Endothelial cell of umbilical vein (primary cell): ENCODE measurements at regions not wholly inside any gene's neighbourhood (a gene's known extent, or its start where the extent isn't known, plus 50 kb on each side); places are given as distances from the start of the nearest gene placed in this dataset.

Source experiments
- BruUV-seq: library from RNA; stranded (reverse); fragments of 400-500 nt; replicated peaks from 2 replicates; lab custom pipeline; 2021; lab: Mats Ljungman, UMichigan
- CTCF ChIA-PET: fragments of 300-600, 350-600 bp; sonication (Branson Sonifier 250); formaldehyde crosslinking; loops from one replicate; lab custom pipeline; 2021; ENCODE audit warnings: antibody characterized with exemption, inconsistent platforms; lab: Charles Lee
- POLR2A ChIA-PET: fragments of 300-600, 350-600 bp; sonication (Branson Sonifier 250); formaldehyde crosslinking; loops from one replicate; lab custom pipeline; 2021; ENCODE audit warnings: antibody characterized with exemption, inconsistent platforms; lab: Charles Lee
- DNase-seq: peaks from one replicate; pipeline ENCODE4 v3.0.0-alpha.2; 2011; ENCODE audit warnings: low read depth, low spot score
- FAIRE-seq: peaks from 2 replicates; lab custom pipeline; 2011; peaks lifted over from hg19 to GRCh38; lab: Jason Lieb, UNC
- H2AFZ ChIP-seq: 2 replicates; pipeline ENCODE4 v1.6.0; 2012; ENCODE audit warnings: low read depth, low read length, control low read depth, inconsistent platforms
- H3K27ac ChIP-seq: 2 replicates; pipeline ENCODE4 v1.5.1; 2011; ENCODE audit warnings: low read depth, mild to moderate bottlenecking, control low read depth, low read length, moderate library complexity; ENCODE audit not compliant: insufficient read depth
- H3K27me3 ChIP-seq, 2 experiments: 2 replicates each; pipeline versions ENCODE4 v1.6.0 to v1.6.1; 2011; ENCODE audit warnings: low read length in 2 of 2, mixed read lengths in 1 of 2; ENCODE audit not compliant: control insufficient read depth in 2 of 2, insufficient read depth in 2 of 2
- H3K36me3 ChIP-seq, 2 experiments: 2 replicates in 1 of 2; 3 replicates in 1 of 2; pipeline ENCODE4 v1.5.1; 2011; ENCODE audit warnings: low read length in 2 of 2, mild to moderate bottlenecking in 1 of 2, moderate library complexity in 1 of 2; ENCODE audit not compliant: control insufficient read depth in 2 of 2, insufficient read depth in 2 of 2; ENCODE audit errors: extremely low read depth in 1 of 2
- H3K4me1 ChIP-seq: 3 replicates; pipeline ENCODE4 v1.5.1; 2011; ENCODE audit warnings: mild to moderate bottlenecking, low read length; ENCODE audit not compliant: control insufficient read depth, insufficient read depth; ENCODE audit errors: extremely low read depth
- H3K4me2 ChIP-seq: 2 replicates; pipeline ENCODE4 v1.6.1; 2011; ENCODE audit warnings: low read length, control low read depth, mixed read lengths; ENCODE audit not compliant: insufficient read depth
- H3K4me3 ChIP-seq, 3 experiments: fragments of 200-600 bp in 1 of 3; sonication (generic), shearing (Covaris generic) in 1 of 3; replicated peaks in 1 of 3; 2 replicates each; pipeline ENCODE4 v1.5.1; 2011 to 2016; ENCODE audit warnings: control low read depth in 3 of 3, low read length in 3 of 3, mild to moderate bottlenecking in 2 of 3, inconsistent platforms in 1 of 3, low read depth in 1 of 3, moderate library complexity in 1 of 3; ENCODE audit not compliant: insufficient read depth in 1 of 3
- H3K79me2 ChIP-seq: 2 replicates; pipeline ENCODE4 v1.6.0; 2012; ENCODE audit warnings: low read length, inconsistent platforms; ENCODE audit not compliant: control insufficient read depth, insufficient read depth
- H3K9ac ChIP-seq: replicated peaks from 2 replicates; pipeline ENCODE3; 2011; ENCODE audit warnings: low read length, control low read depth; ENCODE audit not compliant: insufficient read depth; ENCODE audit errors: extremely low read depth
- H3K9me1 ChIP-seq: replicated peaks from 3 replicates; pipeline ENCODE4 v1.6.0; 2011; ENCODE audit warnings: mild to moderate bottlenecking, low read length; ENCODE audit not compliant: control insufficient read depth, insufficient read depth; ENCODE audit errors: extremely low read depth
- H3K9me3 ChIP-seq: replicated peaks from 2 replicates; pipeline ENCODE4 v1.5.1; 2012; ENCODE audit warnings: low read length, inconsistent platforms; ENCODE audit not compliant: control insufficient read depth, insufficient read depth
- H4K20me1 ChIP-seq: replicated peaks from 2 replicates; pipeline ENCODE3; 2011; ENCODE audit warnings: mild to moderate bottlenecking, low read length; ENCODE audit not compliant: control insufficient read depth, insufficient read depth; ENCODE audit errors: extremely low read depth
- EZH2 ChIP-seq: IDR thresholded peaks from 2 replicates; pipeline ENCODE4 v1.6.1; 2012; ENCODE audit warnings: borderline replicate concordance, low read depth, mild to moderate bottlenecking, moderate library complexity, low read length, inconsistent platforms; ENCODE audit not compliant: severe bottlenecking
- FOS ChIP-seq: IDR thresholded peaks from 2 replicates; pipeline ENCODE4 v1.6.1; 2011; ENCODE audit warnings: mild to moderate bottlenecking, low read length, moderate library complexity, borderline replicate concordance; ENCODE audit not compliant: insufficient read depth
- GATA2 ChIP-seq: IDR thresholded peaks from 2 replicates; pipeline ENCODE4 v1.7.0; 2011; ENCODE audit warnings: low read depth, mild to moderate bottlenecking, moderate library complexity, mixed read lengths, low read length; ENCODE audit not compliant: insufficient read length, insufficient read depth
- JUN ChIP-seq: IDR thresholded peaks from 2 replicates; pipeline ENCODE4 v1.6.1; 2011; ENCODE audit warnings: borderline replicate concordance, low read depth; ENCODE audit not compliant: insufficient read length, insufficient read depth
- MYC ChIP-seq: IDR thresholded peaks from one replicate; pipeline ENCODE4 v1.6.1; 2011; ENCODE audit warnings: mild to moderate bottlenecking, low read depth, low read length
- POLR2A ChIP-seq: IDR thresholded peaks from 2 replicates; pipeline ENCODE4 v1.6.1; 2012; ENCODE audit warnings: low read depth, mild to moderate bottlenecking, control low read depth, low read length
- POLR2AphosphoS5 ChIP-seq: IDR thresholded peaks from 2 replicates; pipeline ENCODE4 v1.6.1; 2012; ENCODE audit warnings: low read depth, mild to moderate bottlenecking, control low read depth, low read length, moderate library complexity; ENCODE audit not compliant: insufficient read depth
- dilution Hi-C: fragments of 300-500 bp; cut with MboI; formaldehyde crosslinking; loops from one replicate; pipeline ENCODE4 v1.15.0; 2019; ENCODE audit warnings: low sequenced_read_pairs; ENCODE audit not compliant: extremely low pct_ligation_motif_present
- intact Hi-C: fragments of 100-400 bp; cut with micrococcal nuclease; formaldehyde crosslinking; loops from one replicate; pipeline ENCODE4 v1.10.0; 2022
- TF ChIP-seq, protein P1 (sequence below): IDR thresholded peaks from 2 replicates; pipeline ENCODE4 v1.6.1; 2011; ENCODE audit not compliant: insufficient read depth, insufficient read length
- TF ChIP-seq, protein P2 (sequence below), 2 donors: IDR thresholded peaks; 1 replicate in 1 of 2; 2 replicates in 1 of 2; pipeline ENCODE4 v1.5.1; 2011; ENCODE audit warnings: low read length in 2 of 2, mild to moderate bottlenecking in 2 of 2, moderate library complexity in 2 of 2, control low read depth in 1 of 2, inconsistent platforms in 1 of 2, low read depth in 1 of 2; ENCODE audit not compliant: insufficient read depth in 1 of 2; ENCODE audit errors: extremely low read depth in 1 of 2

DNA sequence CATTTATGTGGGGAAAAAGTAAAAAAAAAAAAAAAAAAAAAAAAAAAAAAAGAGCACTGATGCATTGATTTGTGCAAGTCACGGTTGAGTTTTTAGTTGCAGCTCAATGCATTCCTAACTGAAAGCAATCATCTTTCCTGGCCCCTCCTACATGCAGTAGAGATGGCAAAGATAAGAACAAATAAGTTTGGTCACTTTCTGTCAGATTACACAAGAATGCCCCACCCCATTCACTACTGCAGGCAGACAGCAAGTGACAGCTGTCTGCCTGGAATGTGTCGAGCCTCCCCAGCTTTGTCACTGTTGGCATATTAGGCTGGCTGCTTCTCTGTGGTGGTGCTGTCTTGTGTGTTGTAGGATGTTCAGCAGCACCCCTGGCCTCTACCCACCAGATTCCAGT lies 243.5 kb downstream of the FOXL1 start:
- H3K4me1 ChIP-seq: peaks cover 48% of the 10 kb centered on the region
- BruUV-seq: no TSS peak
- ChIA-PET CTCF (interaction anchor here (1.1 kb wide), 1 partner anchor 10 kb away, joined by 3 read pairs; no protein-coding TSS in a partner anchor), POLR2A (no interaction called here)
- no peaks in the 10 kb centered on the region for H4K20me1 ChIP-seq
- H3K27me3 ChIP-seq: no peaks in the 10 kb centered on the region
- no peak overlapping the region for H3K27ac ChIP-seq
- H3K4me2 ChIP-seq: no peak overlapping the region
- no peak for DNase-seq
- dilution Hi-C loops: no loop called here
- no peak overlapping the region for H3K4me3 ChIP-seq
- H3K36me3 ChIP-seq: no peaks in the 10 kb centered on the region
- no peaks in the 10 kb centered on the region for H3K79me2 ChIP-seq
- no peaks in the 10 kb centered on the region for H3K9me3 ChIP-seq
- intact Hi-C loops: loop anchor here (5.0 kb wide), 1 partner anchor 60 kb away; no protein-coding TSS in a partner anchor
- no peak overlapping the region for H2AFZ ChIP-seq
- no peaks in the 10 kb centered on the region for H3K9me1 ChIP-seq
- H3K9ac ChIP-seq: no peak overlapping the region
- TF ChIP-seq GATA2: no peak
- TF ChIP-seq, protein P1, sequence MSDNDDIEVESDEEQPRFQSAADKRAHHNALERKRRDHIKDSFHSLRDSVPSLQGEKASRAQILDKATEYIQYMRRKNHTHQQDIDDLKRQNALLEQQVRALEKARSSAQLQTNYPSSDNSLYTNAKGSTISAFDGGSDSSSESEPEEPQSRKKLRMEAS: no peak
- no peak for TF ChIP-seq MYC
- no peak for TF ChIP-seq FOS
- TF ChIP-seq, protein P2, sequence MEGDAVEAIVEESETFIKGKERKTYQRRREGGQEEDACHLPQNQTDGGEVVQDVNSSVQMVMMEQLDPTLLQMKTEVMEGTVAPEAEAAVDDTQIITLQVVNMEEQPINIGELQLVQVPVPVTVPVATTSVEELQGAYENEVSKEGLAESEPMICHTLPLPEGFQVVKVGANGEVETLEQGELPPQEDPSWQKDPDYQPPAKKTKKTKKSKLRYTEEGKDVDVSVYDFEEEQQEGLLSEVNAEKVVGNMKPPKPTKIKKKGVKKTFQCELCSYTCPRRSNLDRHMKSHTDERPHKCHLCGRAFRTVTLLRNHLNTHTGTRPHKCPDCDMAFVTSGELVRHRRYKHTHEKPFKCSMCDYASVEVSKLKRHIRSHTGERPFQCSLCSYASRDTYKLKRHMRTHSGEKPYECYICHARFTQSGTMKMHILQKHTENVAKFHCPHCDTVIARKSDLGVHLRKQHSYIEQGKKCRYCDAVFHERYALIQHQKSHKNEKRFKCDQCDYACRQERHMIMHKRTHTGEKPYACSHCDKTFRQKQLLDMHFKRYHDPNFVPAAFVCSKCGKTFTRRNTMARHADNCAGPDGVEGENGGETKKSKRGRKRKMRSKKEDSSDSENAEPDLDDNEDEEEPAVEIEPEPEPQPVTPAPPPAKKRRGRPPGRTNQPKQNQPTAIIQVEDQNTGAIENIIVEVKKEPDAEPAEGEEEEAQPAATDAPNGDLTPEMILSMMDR (IDR thresholded peaks at IDR 0.05; ENCODE audit: extremely low read depth in 1 of 2, insufficient read depth in 1 of 2, low read depth in 1 of 2, low read length in 2 of 2): no peak
- TF ChIP-seq EZH2: no peak
- TF ChIP-seq JUN: no peak
- TF ChIP-seq POLR2A: no peak
- no peak for TF ChIP-seq POLR2AphosphoS5
- no peak for FAIRE-seq
